Trophoblast cell (in vitro differentiated cells and primary cell): ENCODE measurements at regions not wholly inside any gene's neighbourhood (a gene's known extent, or its start where the extent isn't known, plus 50 kb on each side); places are given as distances from the start of the nearest gene placed in this dataset.

Experiments
- DNase-seq, 2 donors: peaks; one replicate each; pipeline ENCODE4 v3.0.0-alpha.2; 2016
- H2AFZ ChIP-seq: 2 replicates; pipeline ENCODE4 v1.6.1; 2013; ENCODE audit warnings: low read length, moderate library complexity, mild to moderate bottlenecking; ENCODE audit not compliant: insufficient read depth, poor library complexity
- H2AK5ac ChIP-seq: 2 replicates; pipeline ENCODE4 v1.6.1; 2013; ENCODE audit warnings: mild to moderate bottlenecking, low read length
- H2BK120ac ChIP-seq: 2 replicates; pipeline ENCODE4 v1.6.1; 2013; ENCODE audit warnings: low read length, mild to moderate bottlenecking, moderate library complexity; ENCODE audit not compliant: insufficient read depth, poor library complexity
- H2BK12ac ChIP-seq: 2 replicates; pipeline ENCODE4 v1.6.1; 2013; ENCODE audit warnings: mild to moderate bottlenecking, low read length, moderate library complexity
- H2BK5ac ChIP-seq: 2 replicates; pipeline ENCODE4 v1.6.1; 2013; ENCODE audit warnings: low read length, low read depth, moderate library complexity, mild to moderate bottlenecking; ENCODE audit not compliant: poor library complexity
- H3K14ac ChIP-seq: 2 replicates; pipeline ENCODE4 v1.6.1; 2013; ENCODE audit warnings: mild to moderate bottlenecking, low read length
- H3K18ac ChIP-seq: 2 replicates; pipeline ENCODE4 v1.6.1; 2013; ENCODE audit warnings: mild to moderate bottlenecking, low read length
- H3K23ac ChIP-seq: 2 replicates; pipeline ENCODE4 v1.6.1; 2013; ENCODE audit warnings: low read length
- H3K27ac ChIP-seq: 2 replicates; pipeline ENCODE4 v1.5.1; 2013; ENCODE audit warnings: low read depth, mild to moderate bottlenecking, inconsistent platforms, low read length, moderate library complexity
- H3K27me3 ChIP-seq: 2 replicates; pipeline ENCODE4 v1.6.1; 2013; ENCODE audit warnings: inconsistent platforms, mild to moderate bottlenecking, low read length, moderate library complexity; ENCODE audit not compliant: insufficient read depth
- H3K36me3 ChIP-seq, 2 experiments: 1 replicate in 1 of 2; 2 replicates in 1 of 2; pipeline ENCODE4 v1.6.1; 2013; ENCODE audit warnings: low read length in 2 of 2, mild to moderate bottlenecking in 2 of 2, moderate library complexity in 1 of 2; ENCODE audit not compliant: insufficient read depth in 2 of 2, control insufficient read depth in 1 of 2
- H3K4ac ChIP-seq: 2 replicates; pipeline ENCODE4 v1.6.1; 2013; ENCODE audit warnings: low read depth, mild to moderate bottlenecking, low read length, moderate library complexity
- H3K4me1 ChIP-seq, 2 experiments: 1 replicate in 1 of 2; 2 replicates in 1 of 2; pipeline ENCODE4 v1.6.1; 2013; ENCODE audit warnings: low read length in 2 of 2, mild to moderate bottlenecking in 2 of 2, moderate library complexity in 1 of 2; ENCODE audit not compliant: insufficient read depth in 2 of 2, control insufficient read depth in 1 of 2
- H3K4me2 ChIP-seq: 2 replicates; pipeline ENCODE4 v1.6.1; 2013; ENCODE audit warnings: inconsistent platforms, mild to moderate bottlenecking, low read length, moderate library complexity
- H3K4me3 ChIP-seq: 2 replicates; pipeline ENCODE4 v1.5.1; 2013; ENCODE audit warnings: mild to moderate bottlenecking, low read depth, low read length, inconsistent platforms
- H3K79me1 ChIP-seq: one replicate; pipeline ENCODE4 v1.6.1; 2013; ENCODE audit warnings: low read length
- H3K79me2 ChIP-seq: 2 replicates; pipeline ENCODE4 v1.6.1; 2013; ENCODE audit warnings: low read length, mild to moderate bottlenecking; ENCODE audit not compliant: control insufficient read depth, insufficient read depth, poor library complexity
- H3K9ac ChIP-seq: 2 replicates; pipeline ENCODE4 v1.6.1; 2013; ENCODE audit warnings: mild to moderate bottlenecking, low read length
- H3K9me3 ChIP-seq: 2 replicates; pipeline ENCODE4 v1.6.1; 2013; ENCODE audit warnings: low read depth, mild to moderate bottlenecking, control low read depth, inconsistent platforms, low read length; ENCODE audit not compliant: insufficient read depth
- H4K12ac ChIP-seq: 2 replicates; pipeline ENCODE4 v1.6.1; 2013; ENCODE audit warnings: low read depth, mild to moderate bottlenecking, low read length, moderate library complexity
- H4K8ac ChIP-seq: 2 replicates; pipeline ENCODE4 v1.6.1; 2013; ENCODE audit warnings: low read depth, mild to moderate bottlenecking, low read length, moderate library complexity
- H4K91ac ChIP-seq: one replicate; pipeline ENCODE4 v1.6.1; 2013; ENCODE audit warnings: low read depth, mild to moderate bottlenecking, low read length, moderate library complexity
- WGBS: extraction: QIAGEN DNeasy Blood & Tissue Kit; methylation state at CpG from one replicate; pipeline ENCODE4 v1.1.7; 2013; ENCODE audit warnings: missing lambda C conversion rate; ENCODE audit not compliant: insufficient read length, insufficient coverage; ENCODE audit errors: extremely low coverage; 5-methylcytosine and 5-hydroxymethylcytosine counted together

GRCh38 chr2:33893824-33894223 is 294.7 kb upstream of the FAM98A start:
- no peaks in the 10 kb centered on the region for H3K27me3 ChIP-seq
- H3K4me1 ChIP-seq = no peaks in the 10 kb centered on the region
- no peak overlapping the region for H3K18ac ChIP-seq
- no peak overlapping the region for H2BK120ac ChIP-seq
- no peak overlapping the region for H3K23ac ChIP-seq
- no peak overlapping the region for H2AFZ ChIP-seq
- no peak overlapping the region for H3K27ac ChIP-seq
- no peaks in the 10 kb centered on the region for H3K79me1 ChIP-seq
- H2BK5ac ChIP-seq = no peak overlapping the region
- no peak overlapping the region for H3K4me2 ChIP-seq
- no peak overlapping the region for H3K14ac ChIP-seq
- no peak overlapping the region for H3K4ac ChIP-seq
- H4K12ac ChIP-seq = no peak overlapping the region
- WGBS = no CpG with 5 or more reads among the region's 1 CpG
- H3K36me3 ChIP-seq = no peaks in the 10 kb centered on the region
- H2BK12ac ChIP-seq = no peak overlapping the region
- H3K4me3 ChIP-seq = no peak overlapping the region
- no peaks in the 10 kb centered on the region for H3K79me2 ChIP-seq
- H3K9ac ChIP-seq = no peak overlapping the region
- no peak overlapping the region for H4K8ac ChIP-seq
- H3K9me3 ChIP-seq = no peaks in the 10 kb centered on the region
- H2AK5ac ChIP-seq = no peak overlapping the region
- DNase-seq = no peak
- H4K91ac ChIP-seq = no peak overlapping the region

GRCh38 chr2:33891616-33892015 is 292.5 kb upstream of the FAM98A start:
- Histone ChIP-seq H4K12ac (no peak overlapping the region), H3K4ac (no peak overlapping the region), H3K27me3 (no peaks in the 10 kb centered on the region), H3K9ac (no peak overlapping the region), H3K4me2 (no peak overlapping the region), H2BK12ac (no peak overlapping the region), H2BK5ac (no peak overlapping the region), H3K4me3 (no peak overlapping the region), H3K14ac (no peak overlapping the region), H3K18ac (no peak overlapping the region), H3K23ac (no peak overlapping the region), H3K79me2 (no peaks in the 10 kb centered on the region), H3K36me3 (no peaks in the 10 kb centered on the region), H4K8ac (no peak overlapping the region), H2BK120ac (no peak overlapping the region), H3K27ac (no peak overlapping the region), H2AFZ (no peak overlapping the region), H2AK5ac (no peak overlapping the region), H3K9me3 (no peaks in the 10 kb centered on the region), H3K79me1 (no peaks in the 10 kb centered on the region), H4K91ac (no peak overlapping the region), H3K4me1 (no peaks in the 10 kb centered on the region)
- no CpG with 5 or more reads among the region's 4 CpGs for WGBS
- DNase-seq = no peak

DNA sequence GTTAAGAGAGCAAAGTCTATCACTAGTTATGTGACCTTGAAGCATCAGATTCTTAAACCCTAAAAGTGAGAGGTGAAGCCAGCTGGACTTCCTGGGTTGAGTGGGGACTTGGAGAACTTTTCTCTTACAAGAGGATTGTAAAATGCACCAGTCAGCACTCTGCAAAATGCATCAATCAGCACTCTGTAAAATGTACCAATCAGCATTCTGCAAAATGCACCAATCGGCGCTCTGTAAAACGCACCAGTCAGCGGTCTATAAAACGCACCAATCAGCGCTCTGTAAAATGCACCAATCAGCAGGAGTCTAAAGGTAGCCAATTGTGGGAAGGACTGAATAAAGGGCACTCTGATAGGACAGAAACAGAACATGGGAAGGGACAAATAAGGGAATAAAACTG is 291.6 kb upstream of the FAM98A start:
- Histone ChIP-seq H2BK120ac (no peak overlapping the region), H4K91ac (no peak overlapping the region), H2AFZ (no peak overlapping the region), H3K27me3 (no peaks in the 10 kb centered on the region), H3K14ac (no peak overlapping the region), H2BK5ac (no peak overlapping the region), H3K4me2 (no peak overlapping the region), H3K79me1 (no peaks in the 10 kb centered on the region), H2AK5ac (no peak overlapping the region), H3K4ac (no peak overlapping the region), H3K9ac (no peak overlapping the region), H3K36me3 (no peaks in the 10 kb centered on the region), H2BK12ac (no peak overlapping the region), H3K4me1 (no peaks in the 10 kb centered on the region), H3K27ac (no peak overlapping the region), H4K12ac (no peak overlapping the region), H3K18ac (no peak overlapping the region), H4K8ac (no peak overlapping the region), H3K79me2 (no peaks in the 10 kb centered on the region), H3K4me3 (no peak overlapping the region), H3K9me3 (no peaks in the 10 kb centered on the region), H3K23ac (no peak overlapping the region)
- no CpG with 5 or more reads among the region's 6 CpGs for WGBS
- DNase-seq = no peak

DNA sequence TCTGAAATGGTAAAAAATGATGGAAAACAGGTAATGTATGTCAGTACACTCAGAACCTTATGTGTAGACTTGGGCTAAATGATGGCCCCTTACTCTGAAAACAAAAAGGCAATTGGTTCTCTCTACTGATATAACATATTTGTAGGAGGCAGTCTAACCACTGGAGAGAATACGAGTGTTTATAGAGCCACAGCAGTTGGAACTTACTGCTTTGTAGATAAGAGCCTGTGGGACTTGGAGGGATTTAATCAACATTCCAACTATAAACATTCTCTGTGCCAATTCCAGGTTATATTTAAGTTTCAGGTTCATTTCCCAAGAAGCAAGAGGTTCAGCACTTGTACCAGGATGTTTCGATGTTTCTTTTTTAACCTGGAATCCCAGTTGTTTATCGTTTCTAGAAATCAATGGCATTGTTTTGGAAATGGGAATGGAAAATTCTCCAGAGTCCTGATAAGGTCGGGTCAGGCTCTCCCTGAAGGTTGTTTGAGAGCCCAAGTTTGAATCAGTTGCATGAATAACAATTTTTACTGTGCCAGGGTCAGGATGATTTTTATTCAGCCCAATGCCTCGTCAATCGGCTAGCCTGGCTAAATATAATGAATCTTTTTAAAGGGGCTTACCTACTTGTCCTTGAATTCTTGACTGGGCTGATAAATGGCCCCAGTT is 278.4 kb upstream of the FAM98A start:
- H2BK5ac ChIP-seq = no peak overlapping the region
- no peak overlapping the region for H3K4ac ChIP-seq
- no peak overlapping the region for H4K91ac ChIP-seq
- DNase-seq = no peak
- H2AFZ ChIP-seq = no peak overlapping the region
- peaks cover 2% of the 10 kb centered on the region for H3K9me3 ChIP-seq
- no peak overlapping the region for H2BK120ac ChIP-seq
- H2AK5ac ChIP-seq = no peak overlapping the region
- no peaks in the 10 kb centered on the region for H3K36me3 ChIP-seq
- H3K79me2 ChIP-seq = no peaks in the 10 kb centered on the region
- H3K79me1 ChIP-seq = no peaks in the 10 kb centered on the region
- H3K4me3 ChIP-seq = no peak overlapping the region
- H3K23ac ChIP-seq = no peak overlapping the region
- no peak overlapping the region for H3K4me2 ChIP-seq
- no peak overlapping the region for H3K27ac ChIP-seq
- H3K9ac ChIP-seq = no peak overlapping the region
- H3K4me1 ChIP-seq = no peaks in the 10 kb centered on the region
- no peaks in the 10 kb centered on the region for H3K27me3 ChIP-seq
- H4K8ac ChIP-seq = no peak overlapping the region
- no peak overlapping the region for H2BK12ac ChIP-seq
- no peak overlapping the region for H3K18ac ChIP-seq
- no peak overlapping the region for H4K12ac ChIP-seq
- no CpG with 5 or more reads among the region's 6 CpGs for WGBS
- no peak overlapping the region for H3K14ac ChIP-seq
